Trophoblast cell (in vitro differentiated cells and primary cell): ENCODE measurements at regions not wholly inside any gene's neighbourhood (a gene's known extent, or its start where the extent isn't known, plus 50 kb on each side); places are given as distances from the start of the nearest gene placed in this dataset.

ENCODE experiments used
- DNase-seq, 2 donors: peaks; one replicate each; pipeline ENCODE4 v3.0.0-alpha.2; 2016
- H2AFZ ChIP-seq: 2 replicates; pipeline ENCODE4 v1.6.1; 2013; ENCODE audit warnings: low read length, moderate library complexity, mild to moderate bottlenecking; ENCODE audit not compliant: insufficient read depth, poor library complexity
- H2AK5ac ChIP-seq: 2 replicates; pipeline ENCODE4 v1.6.1; 2013; ENCODE audit warnings: mild to moderate bottlenecking, low read length
- H2BK120ac ChIP-seq: 2 replicates; pipeline ENCODE4 v1.6.1; 2013; ENCODE audit warnings: low read length, mild to moderate bottlenecking, moderate library complexity; ENCODE audit not compliant: insufficient read depth, poor library complexity
- H2BK12ac ChIP-seq: 2 replicates; pipeline ENCODE4 v1.6.1; 2013; ENCODE audit warnings: mild to moderate bottlenecking, low read length, moderate library complexity
- H2BK5ac ChIP-seq: 2 replicates; pipeline ENCODE4 v1.6.1; 2013; ENCODE audit warnings: low read length, low read depth, moderate library complexity, mild to moderate bottlenecking; ENCODE audit not compliant: poor library complexity
- H3K14ac ChIP-seq: 2 replicates; pipeline ENCODE4 v1.6.1; 2013; ENCODE audit warnings: mild to moderate bottlenecking, low read length
- H3K18ac ChIP-seq: 2 replicates; pipeline ENCODE4 v1.6.1; 2013; ENCODE audit warnings: mild to moderate bottlenecking, low read length
- H3K23ac ChIP-seq: 2 replicates; pipeline ENCODE4 v1.6.1; 2013; ENCODE audit warnings: low read length
- H3K27ac ChIP-seq: 2 replicates; pipeline ENCODE4 v1.5.1; 2013; ENCODE audit warnings: low read depth, mild to moderate bottlenecking, inconsistent platforms, low read length, moderate library complexity
- H3K27me3 ChIP-seq: 2 replicates; pipeline ENCODE4 v1.6.1; 2013; ENCODE audit warnings: inconsistent platforms, mild to moderate bottlenecking, low read length, moderate library complexity; ENCODE audit not compliant: insufficient read depth
- H3K36me3 ChIP-seq, 2 experiments: 1 replicate in 1 of 2; 2 replicates in 1 of 2; pipeline ENCODE4 v1.6.1; 2013; ENCODE audit warnings: low read length in 2 of 2, mild to moderate bottlenecking in 2 of 2, moderate library complexity in 1 of 2; ENCODE audit not compliant: insufficient read depth in 2 of 2, control insufficient read depth in 1 of 2
- H3K4ac ChIP-seq: 2 replicates; pipeline ENCODE4 v1.6.1; 2013; ENCODE audit warnings: low read depth, mild to moderate bottlenecking, low read length, moderate library complexity
- H3K4me1 ChIP-seq, 2 experiments: 1 replicate in 1 of 2; 2 replicates in 1 of 2; pipeline ENCODE4 v1.6.1; 2013; ENCODE audit warnings: low read length in 2 of 2, mild to moderate bottlenecking in 2 of 2, moderate library complexity in 1 of 2; ENCODE audit not compliant: insufficient read depth in 2 of 2, control insufficient read depth in 1 of 2
- H3K4me2 ChIP-seq: 2 replicates; pipeline ENCODE4 v1.6.1; 2013; ENCODE audit warnings: inconsistent platforms, mild to moderate bottlenecking, low read length, moderate library complexity
- H3K4me3 ChIP-seq: 2 replicates; pipeline ENCODE4 v1.5.1; 2013; ENCODE audit warnings: mild to moderate bottlenecking, low read depth, low read length, inconsistent platforms
- H3K79me1 ChIP-seq: one replicate; pipeline ENCODE4 v1.6.1; 2013; ENCODE audit warnings: low read length
- H3K79me2 ChIP-seq: 2 replicates; pipeline ENCODE4 v1.6.1; 2013; ENCODE audit warnings: low read length, mild to moderate bottlenecking; ENCODE audit not compliant: control insufficient read depth, insufficient read depth, poor library complexity
- H3K9ac ChIP-seq: 2 replicates; pipeline ENCODE4 v1.6.1; 2013; ENCODE audit warnings: mild to moderate bottlenecking, low read length
- H3K9me3 ChIP-seq: 2 replicates; pipeline ENCODE4 v1.6.1; 2013; ENCODE audit warnings: low read depth, mild to moderate bottlenecking, control low read depth, inconsistent platforms, low read length; ENCODE audit not compliant: insufficient read depth
- H4K12ac ChIP-seq: 2 replicates; pipeline ENCODE4 v1.6.1; 2013; ENCODE audit warnings: low read depth, mild to moderate bottlenecking, low read length, moderate library complexity
- H4K8ac ChIP-seq: 2 replicates; pipeline ENCODE4 v1.6.1; 2013; ENCODE audit warnings: low read depth, mild to moderate bottlenecking, low read length, moderate library complexity
- H4K91ac ChIP-seq: one replicate; pipeline ENCODE4 v1.6.1; 2013; ENCODE audit warnings: low read depth, mild to moderate bottlenecking, low read length, moderate library complexity
- WGBS: extraction: QIAGEN DNeasy Blood & Tissue Kit; methylation state at CpG from one replicate; pipeline ENCODE4 v1.1.7; 2013; ENCODE audit warnings: missing lambda C conversion rate; ENCODE audit not compliant: insufficient read length, insufficient coverage; ENCODE audit errors: extremely low coverage; 5-methylcytosine and 5-hydroxymethylcytosine counted together

GRCh38 chr14:22513066-22513812, 75.8 kb downstream of the DAD1 start:
- Histone ChIP-seq H3K79me1 (no peaks in the 10 kb centered on the region), H3K79me2 (no peaks in the 10 kb centered on the region), H3K4me2 (no peak overlapping the region), H3K14ac (no peak overlapping the region), H3K4me3 (no peak overlapping the region), H2BK5ac (no peak overlapping the region), H3K23ac (no peak overlapping the region), H3K27me3 (no peaks in the 10 kb centered on the region), H3K27ac (no peak overlapping the region), H4K8ac (no peak overlapping the region), H3K9ac (no peak overlapping the region), H3K9me3 (no peaks in the 10 kb centered on the region), H3K18ac (no peak overlapping the region), H3K4me1 (peaks cover 8 to 10% of the 10 kb centered on the region in 2 experiments), H4K91ac (no peak overlapping the region), H2BK120ac (no peak overlapping the region), H2AFZ (no peak overlapping the region), H4K12ac (no peak overlapping the region), H3K4ac (no peak overlapping the region), H2BK12ac (no peak overlapping the region), H2AK5ac (no peak overlapping the region), H3K36me3 (no peaks in the 10 kb centered on the region)
- no peak for DNase-seq
- WGBS = no CpG with 5 or more reads among the region's 3 CpGs

GRCh38 chr14:22512106-22512814, 76.8 kb downstream of the DAD1 start:
- no peaks in the 10 kb centered on the region for H3K27me3 ChIP-seq

GRCh38 chr14:22510527-22511110, 78.4 kb downstream of the DAD1 start:
- Histone ChIP-seq H3K9me3 (no peaks in the 10 kb centered on the region), H3K79me1 (no peaks in the 10 kb centered on the region), H3K9ac (no peak overlapping the region), H2AFZ (no peak overlapping the region), H2AK5ac (no peak overlapping the region), H3K4ac (no peak overlapping the region), H3K14ac (no peak overlapping the region), H3K18ac (no peak overlapping the region), H3K4me3 (no peak overlapping the region), H3K79me2 (no peaks in the 10 kb centered on the region), H3K36me3 (no peaks in the 10 kb centered on the region), H3K4me1 (peaks cover 0 to 4% of the 10 kb centered on the region in 2 experiments), H2BK120ac (no peak overlapping the region), H4K8ac (no peak overlapping the region), H3K4me2 (no peak overlapping the region), H3K27ac (no peak overlapping the region), H2BK5ac (no peak overlapping the region), H4K12ac (no peak overlapping the region), H3K23ac (no peak overlapping the region), H2BK12ac (no peak overlapping the region), H3K27me3 (no peaks in the 10 kb centered on the region), H4K91ac (no peak overlapping the region)
- no CpG with 5 or more reads among the region's 3 CpGs for WGBS
- DNase-seq = no peak

More at GRCh38 chr14:22512106-22512814, 76.8 kb downstream of the DAD1 start:
- DNase-seq = no peak
- no peak overlapping the region for H2BK12ac ChIP-seq
- H3K9ac ChIP-seq = no peak overlapping the region
- H3K79me1 ChIP-seq = no peaks in the 10 kb centered on the region
- H3K18ac ChIP-seq = no peak overlapping the region
- no peak overlapping the region for H3K23ac ChIP-seq
- no peaks in the 10 kb centered on the region for H3K36me3 ChIP-seq
- H3K27ac ChIP-seq = no peak overlapping the region
- H4K8ac ChIP-seq = no peak overlapping the region
- H2AK5ac ChIP-seq = no peak overlapping the region
- no peak overlapping the region for H4K91ac ChIP-seq
- H2AFZ ChIP-seq = no peak overlapping the region
- H3K4me3 ChIP-seq = no peak overlapping the region
- no peaks in the 10 kb centered on the region for H3K9me3 ChIP-seq
- H3K4me1 ChIP-seq = peaks cover under 1 to 4% of the 10 kb centered on the region in 2 experiments
- H2BK120ac ChIP-seq = no peak overlapping the region
- H2BK5ac ChIP-seq = no peak overlapping the region
- no peak overlapping the region for H3K4me2 ChIP-seq
- no CpG with 5 or more reads among the region's 2 CpGs for WGBS
- no peaks in the 10 kb centered on the region for H3K79me2 ChIP-seq
- no peak overlapping the region for H3K4ac ChIP-seq
- no peak overlapping the region for H4K12ac ChIP-seq
- no peak overlapping the region for H3K14ac ChIP-seq

- H4K12ac ChIP-seq = no peak overlapping the region
- no peak overlapping the region for H3K9ac ChIP-seq
- H2BK5ac ChIP-seq = no peak overlapping the region
- H3K4me1 ChIP-seq = peaks cover 0 to 4% of the 10 kb centered on the region in 2 experiments
- no peak overlapping the region for H3K4me2 ChIP-seq
- no peak overlapping the region for H3K4me3 ChIP-seq
- no peaks in the 10 kb centered on the region for H3K36me3 ChIP-seq
- no peak overlapping the region for H2BK12ac ChIP-seq
- no peak overlapping the region for H2AK5ac ChIP-seq
- no peaks in the 10 kb centered on the region for H3K79me1 ChIP-seq
- no peak overlapping the region for H4K8ac ChIP-seq
- no CpG with 5 or more reads among the region's 5 CpGs for WGBS
- no peak overlapping the region for H3K14ac ChIP-seq
- no peak overlapping the region for H4K91ac ChIP-seq
- no peak overlapping the region for H3K4ac ChIP-seq
- H3K18ac ChIP-seq = no peak overlapping the region
- no peak overlapping the region for H3K27ac ChIP-seq
- no peaks in the 10 kb centered on the region for H3K27me3 ChIP-seq
- H3K23ac ChIP-seq = no peak overlapping the region
- H3K9me3 ChIP-seq = no peaks in the 10 kb centered on the region
- H3K79me2 ChIP-seq = no peaks in the 10 kb centered on the region
- no peak overlapping the region for H2BK120ac ChIP-seq
- no peak for DNase-seq
- no peak overlapping the region for H2AFZ ChIP-seq
These were observed 79.2 kb downstream of the DAD1 start for GRCh38 chr14:22509751-22510300.
